Activated gamma-delta T cell (primary cell): ENCODE measurements at regions not wholly inside any gene's neighbourhood (a gene's known extent, or its start where the extent isn't known, plus 50 kb on each side); places are given as distances from the start of the nearest gene placed in this dataset.

Source experiments
- DNase-seq: peaks from one replicate; lab custom pipeline; 2025; lab: John Stamatoyannopoulos, UW

DNA sequence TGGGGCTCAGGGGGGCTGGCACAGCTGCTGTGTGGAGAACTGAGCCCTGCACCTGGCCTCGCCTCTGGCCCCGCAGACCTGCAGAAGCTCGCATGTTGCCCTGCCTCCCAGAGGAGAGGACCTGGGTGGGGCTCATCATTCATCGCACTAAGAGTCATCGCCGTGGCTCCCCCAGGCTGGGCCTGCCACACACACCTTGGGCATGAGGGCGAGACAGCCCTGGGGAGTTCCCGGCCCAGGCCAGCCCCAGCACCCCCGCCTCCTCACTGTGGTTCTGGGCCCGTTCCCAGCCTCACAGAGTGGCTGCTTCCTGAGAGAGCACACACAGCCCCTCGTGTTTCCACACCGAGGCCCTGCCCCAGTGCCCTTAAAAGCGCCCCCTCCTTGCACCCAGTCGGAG, 694.6 kb downstream of the TBC1D22A start:
- DNase-seq = no peak

- no peak for DNase-seq
Measured at GRCh38 chr22:47456031-47456430, 693.6 kb downstream of the TBC1D22A start.

GRCh38 chr22:47453049-47453448, 690.6 kb downstream of the TBC1D22A start:
- DNase-seq = no peak

GRCh38 chr22:47452184-47452583, 689.7 kb downstream of the TBC1D22A start:
- no peak for DNase-seq

- no peak for DNase-seq
Measured at GRCh38 chr22:47450876-47451475, 688.5 kb downstream of the TBC1D22A start.

DNA sequence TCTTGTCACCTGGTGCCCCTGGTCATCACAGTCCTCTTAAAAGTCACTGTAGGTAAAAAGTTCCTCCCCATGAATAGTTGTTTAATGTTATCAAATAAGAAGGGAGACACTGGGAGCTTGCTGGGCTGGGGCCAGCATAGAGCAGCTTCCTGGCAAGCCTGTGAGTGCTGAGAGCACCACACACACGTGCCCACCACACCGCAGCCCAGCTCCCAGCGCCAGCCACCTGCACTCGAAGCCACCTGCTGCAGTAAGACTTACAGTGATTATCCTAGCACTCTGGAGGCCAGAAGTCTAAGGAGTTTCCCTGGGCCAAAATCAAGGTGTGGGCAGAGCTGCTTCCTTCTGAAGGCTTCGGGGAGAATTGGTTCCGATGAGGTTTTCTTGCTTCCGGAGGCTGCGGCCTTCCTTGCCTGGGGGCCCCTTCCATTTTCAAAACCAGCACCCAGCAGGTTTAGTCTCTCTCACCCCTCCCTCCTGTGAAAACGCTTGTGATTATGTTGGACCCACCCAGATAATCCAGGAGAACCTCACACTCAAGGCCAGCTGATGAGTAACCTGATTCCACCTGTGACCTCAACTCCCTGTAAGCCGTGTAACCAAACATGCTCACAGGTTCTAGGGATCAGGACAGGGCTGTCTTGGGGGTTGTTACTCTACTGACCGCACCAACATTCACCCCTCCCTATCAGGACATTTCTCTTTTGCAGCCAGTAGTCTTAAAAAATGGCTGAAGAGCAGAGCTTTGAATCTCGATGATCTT, 687.2 kb downstream of the TBC1D22A start:
- DNase-seq = no peak

GRCh38 chr22:47448231-47449223, 686.1 kb downstream of the TBC1D22A start:
- no peak for DNase-seq

GRCh38 chr22:47446821-47447810, 684.7 kb downstream of the TBC1D22A start:
- no peak for DNase-seq

DNA sequence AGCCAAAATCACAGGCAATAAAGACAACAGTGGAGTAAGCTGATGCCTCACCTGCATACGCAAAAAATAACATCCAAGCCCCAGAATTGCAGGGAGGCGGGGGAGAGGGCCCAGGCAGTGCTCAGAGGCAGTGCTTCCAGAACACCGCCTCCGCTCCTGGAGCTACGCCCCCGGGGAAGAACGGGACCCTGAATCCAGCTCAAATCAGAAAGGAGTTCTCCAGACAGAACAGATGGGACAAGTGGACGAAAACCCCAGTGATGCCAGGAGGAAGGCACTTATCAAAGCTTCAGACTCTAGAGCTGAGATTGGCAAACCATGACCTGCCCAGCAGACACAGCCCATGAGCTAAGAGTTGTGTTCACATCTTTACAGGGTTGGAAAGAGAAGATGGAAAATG, 683.9 kb downstream of the TBC1D22A start:
- DNase-seq = no peak

DNA sequence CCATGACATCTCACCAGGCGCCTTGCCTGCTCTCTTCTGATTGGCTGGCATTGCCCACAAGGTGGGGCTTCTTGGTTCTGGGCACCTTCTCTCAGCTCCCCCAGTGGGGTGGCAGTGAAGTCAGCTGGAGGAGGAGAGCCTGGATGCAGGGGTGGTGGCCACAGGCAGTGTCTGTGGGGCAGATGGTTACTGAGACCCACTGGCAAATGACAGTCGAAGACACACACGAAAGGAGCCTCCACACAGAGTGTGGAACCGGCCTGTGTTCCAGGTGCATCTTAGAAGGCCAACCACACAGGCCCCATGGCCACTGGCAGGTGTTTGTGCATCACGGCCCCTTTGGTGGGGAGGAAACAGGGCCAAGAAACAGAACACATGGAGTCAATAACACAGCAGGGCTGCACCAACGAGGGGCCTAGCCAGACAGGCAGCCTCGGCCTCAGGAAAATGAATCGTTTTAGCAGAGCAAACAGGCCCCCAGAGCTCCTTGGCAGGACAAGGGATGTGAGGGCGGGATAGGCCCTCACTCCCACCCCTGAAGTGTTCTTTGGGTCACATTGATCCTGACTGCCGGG, 683.4 kb downstream of the TBC1D22A start:
- no peak for DNase-seq

DNA sequence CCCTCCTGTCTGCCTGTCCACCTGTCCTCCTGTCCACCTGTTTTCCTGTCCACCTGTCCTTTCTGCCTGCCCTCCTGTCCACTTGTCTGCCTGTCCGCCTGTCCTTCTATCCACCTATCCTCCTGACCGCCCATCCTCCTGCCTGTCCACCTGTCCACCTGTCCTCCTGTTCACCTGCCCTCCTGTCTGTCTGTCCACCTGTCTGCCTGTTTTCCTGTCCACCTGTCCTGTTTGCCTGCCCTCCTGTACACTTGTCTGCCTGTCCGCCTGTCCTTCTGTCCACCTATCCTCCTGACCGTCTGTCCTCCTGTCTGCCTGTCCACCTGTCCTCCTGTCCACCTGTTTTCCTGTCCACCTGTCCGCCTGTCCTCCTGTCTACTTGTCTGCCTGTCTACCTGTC, 682.8 kb downstream of the TBC1D22A start:
- DNase-seq = no peak

DNA sequence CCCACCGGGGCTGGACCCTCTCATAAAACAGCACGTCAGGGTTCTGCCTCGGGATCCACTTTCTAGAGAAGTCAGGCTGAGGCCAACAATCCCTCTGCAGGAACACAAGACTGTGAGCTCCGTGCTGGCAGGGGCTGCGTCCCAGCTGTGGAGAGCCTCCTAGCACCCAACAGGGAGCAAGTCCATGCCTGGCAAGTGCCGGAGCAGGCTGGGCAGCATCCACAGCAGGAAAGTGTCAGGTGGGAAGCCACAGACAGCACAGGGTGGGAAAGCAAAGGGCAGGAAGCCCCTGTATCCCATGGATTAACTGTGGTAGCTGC, 682.3 kb downstream of the TBC1D22A start:
- no peak for DNase-seq

DNA sequence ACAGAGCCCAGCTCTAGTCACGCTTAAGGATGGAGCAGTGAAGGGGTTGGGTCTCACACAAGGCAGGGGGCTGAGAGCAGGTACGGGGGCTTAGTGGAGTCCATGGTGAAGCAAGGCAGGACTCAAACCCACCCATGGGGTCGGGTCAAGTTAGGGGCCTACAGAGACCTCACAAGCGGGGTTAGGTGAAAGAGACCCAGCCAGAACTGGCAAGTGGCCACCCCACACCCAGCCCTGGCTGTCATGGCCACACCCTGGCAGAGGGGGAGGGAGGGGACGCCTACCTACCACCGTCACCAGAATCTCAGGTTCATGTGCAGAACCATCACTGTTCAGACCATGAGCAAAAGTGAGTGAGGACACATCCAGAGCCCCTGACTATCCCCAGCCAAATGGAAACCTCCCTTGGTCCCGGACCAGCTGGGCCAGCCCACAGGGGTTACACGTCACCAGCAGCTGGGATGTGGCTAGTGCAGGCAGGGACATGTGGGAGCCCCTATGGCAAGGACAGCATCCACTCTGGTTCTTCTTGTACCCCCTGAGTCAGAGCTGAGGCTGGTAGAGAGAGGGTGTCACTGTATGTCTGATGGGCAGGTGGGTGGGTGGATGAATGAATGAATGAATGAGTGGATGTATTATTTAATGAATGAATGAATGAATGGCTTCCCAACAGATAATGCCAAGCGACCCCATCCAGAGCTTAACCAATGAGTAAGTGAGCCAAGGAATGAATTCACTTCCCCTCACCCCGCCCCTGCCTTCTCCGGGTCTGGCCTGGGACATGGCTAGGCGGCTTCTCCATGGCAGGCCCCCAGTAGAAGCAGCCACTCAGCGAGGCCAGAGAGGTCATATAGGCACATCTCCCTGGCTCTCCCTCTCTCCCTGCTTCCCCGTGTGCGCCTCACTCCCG, 681.6 kb downstream of the TBC1D22A start:
- no peak for DNase-seq

- no peak for DNase-seq
Measured at GRCh38 chr22:47442821-47443220, 680.4 kb downstream of the TBC1D22A start.

GRCh38 chr22:47439643-47440265, 677.3 kb downstream of the TBC1D22A start:
- no peak for DNase-seq

DNA sequence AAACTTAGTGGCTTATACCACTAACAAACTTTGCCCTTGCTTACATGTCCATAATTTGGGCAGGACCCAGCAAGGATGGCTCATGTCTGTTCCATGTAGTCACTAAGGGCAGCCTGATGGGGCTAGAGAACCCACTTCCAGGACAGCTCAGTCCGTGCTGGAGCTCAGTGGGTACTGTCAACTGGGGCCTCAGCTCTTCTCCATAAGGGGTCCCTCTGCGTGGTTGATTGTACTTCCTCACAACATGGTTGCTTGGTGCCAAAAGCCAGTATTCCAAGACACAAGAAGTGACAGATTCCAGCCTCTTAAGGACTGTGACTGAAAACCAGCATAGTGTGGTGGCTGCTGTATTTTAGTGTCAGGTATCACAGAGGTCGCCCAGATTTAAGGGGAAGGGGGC, 675.2 kb downstream of the TBC1D22A start:
- no peak for DNase-seq

DNA sequence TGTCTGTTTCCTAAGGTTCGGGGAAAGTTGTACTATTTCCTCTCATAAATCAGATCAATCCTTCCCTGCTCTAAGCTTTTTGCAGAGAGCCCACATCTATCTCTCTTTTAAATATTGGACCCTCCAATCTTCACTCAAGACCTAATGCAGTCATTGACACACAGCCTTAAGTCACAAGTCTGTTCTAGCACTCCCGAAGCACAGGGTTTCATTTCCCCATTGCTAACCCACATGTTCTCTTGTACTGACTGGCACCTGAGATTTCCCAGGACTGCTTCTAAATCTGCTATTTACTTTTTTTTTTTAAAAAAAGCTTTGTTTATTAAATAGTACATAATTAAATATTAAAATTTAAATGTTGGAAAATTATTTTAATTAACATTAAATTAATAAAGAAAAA, 674.7 kb downstream of the TBC1D22A start:
- DNase-seq = no peak

GRCh38 chr22:47435826-47436225, 673.4 kb downstream of the TBC1D22A start:
- no peak for DNase-seq

DNA sequence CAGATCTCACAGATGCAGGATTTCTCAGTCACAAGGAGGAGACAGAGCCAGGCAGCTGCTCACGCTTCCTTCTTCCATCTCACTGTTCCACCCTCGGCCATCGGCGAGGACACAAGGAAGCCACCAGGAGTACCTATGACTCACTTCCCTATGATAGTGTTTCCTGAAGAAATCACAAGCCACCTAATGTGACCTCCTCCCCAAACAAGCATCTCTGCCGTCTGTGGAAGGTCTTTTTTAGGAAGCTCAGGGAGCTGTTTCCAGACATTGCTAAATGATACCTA, 672.7 kb downstream of the TBC1D22A start:
- no peak for DNase-seq
